Naive B cell (primary cell): ENCODE measurements at regions not wholly inside any gene's neighbourhood (a gene's known extent, or its start where the extent isn't known, plus 50 kb on each side); places are given as distances from the start of the nearest gene placed in this dataset.
"Not testable (repeated sequence)": the region's sequence is repeated elsewhere in the genome, so short reads cannot be mapped to it uniquely, and the experiment has no call there.

Experiments
- ATAC-seq, 2 donors: fragments of 150-1000 bp; cut with Tn5 transposase; 2 replicates each; pipeline ENCODE4 v1.10.0; 2021; ENCODE audit warnings: low read depth in 2 of 2, mild to moderate bottlenecking in 2 of 2, moderate library complexity in 2 of 2
- DNase-seq: peaks from one replicate; pipeline ENCODE4 v3.0.0; 2022
- H3K27ac Mint-ChIP-seq, 6 donors: one replicate each; pipeline ENCODE4 v1.8.0; 2020 to 2022; ENCODE audit warnings: mild to moderate bottlenecking in 6 of 6, mixed read lengths in 6 of 6, moderate library complexity in 5 of 6, inconsistent platforms in 2 of 6
- H3K27me3 Mint-ChIP-seq, 3 donors: one replicate each; pipeline ENCODE4 v1.8.0; 2021 to 2022; ENCODE audit warnings: mixed read lengths in 3 of 3, mild to moderate bottlenecking in 1 of 3
- H3K36me3 Mint-ChIP-seq, 2 donors: one replicate each; pipeline ENCODE4 v1.8.0; 2020 to 2022; ENCODE audit warnings: mixed read lengths in 2 of 2, inconsistent platforms in 1 of 2, mild to moderate bottlenecking in 1 of 2
- H3K4me1 Mint-ChIP-seq, 3 donors: one replicate each; pipeline ENCODE4 v1.8.0; 2020 to 2022; ENCODE audit warnings: mixed read lengths in 3 of 3, inconsistent platforms in 1 of 3, mild to moderate bottlenecking in 1 of 3, moderate library complexity in 1 of 3
- H3K4me3 Mint-ChIP-seq, 8 donors: one replicate each; pipeline ENCODE4 v1.8.0; 2020 to 2022; ENCODE audit warnings: mild to moderate bottlenecking in 8 of 8, mixed read lengths in 8 of 8, moderate library complexity in 8 of 8, inconsistent platforms in 2 of 8
- H3K9me3 Mint-ChIP-seq, 7 donors: one replicate each; pipeline ENCODE4 v1.8.0; 2020 to 2022; ENCODE audit warnings: mixed read lengths in 7 of 7, mild to moderate bottlenecking in 5 of 7, inconsistent platforms in 2 of 7, moderate library complexity in 1 of 7

DNA sequence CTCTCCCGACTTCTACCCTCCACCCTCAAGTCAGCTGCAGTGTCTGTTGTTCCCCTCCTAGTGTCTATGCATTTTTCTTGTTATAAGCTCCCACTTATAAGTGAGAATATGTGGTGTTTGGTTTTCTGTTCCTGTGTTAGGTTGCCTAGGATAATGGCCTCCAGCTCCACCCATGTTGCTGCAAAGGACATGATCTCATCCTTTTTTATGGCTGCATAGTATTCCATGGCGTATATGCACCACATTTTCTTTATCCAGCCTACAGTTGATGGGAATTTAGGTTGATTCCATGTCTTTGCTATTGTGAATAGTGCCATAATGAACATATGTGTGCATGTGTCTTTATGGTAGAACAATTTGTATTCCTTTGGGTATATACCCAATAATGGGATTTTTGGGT is 80.7 kb downstream of the SPTSSA start:
- H3K9me3 Mint-ChIP-seq, ATAC-seq, H3K4me3 Mint-ChIP-seq, H3K27ac Mint-ChIP-seq, H3K27me3 Mint-ChIP-seq, H3K36me3 Mint-ChIP-seq, H3K4me1 Mint-ChIP-seq, DNase-seq: not testable (repeated sequence)

- H3K9me3 Mint-ChIP-seq: peaks cover 0 to 9% (median 0%) of the 10 kb centered on the region in 7 donors
- DNase-seq (no peak), ATAC-seq (no peak)
- no peak overlapping the region for H3K27ac Mint-ChIP-seq
- H3K4me3 Mint-ChIP-seq: no peak overlapping the region
- H3K27me3 Mint-ChIP-seq: peaks cover under 1 to 9% (median 7%) of the 10 kb centered on the region in 3 donors
- H3K4me1 Mint-ChIP-seq: no peaks in the 10 kb centered on the region
- H3K36me3 Mint-ChIP-seq: no peaks in the 10 kb centered on the region
These were observed 81.6 kb downstream of the SPTSSA start for GRCh38 chr14:34380471-34380845.

- no peak for DNase-seq
- peaks cover 0 to 9% (median 0%) of the 10 kb centered on the region in 7 donors for H3K9me3 Mint-ChIP-seq
These were observed 82.1 kb downstream of the SPTSSA start for GRCh38 chr14:34379816-34380470.

GRCh38 chr14:34376649-34377267 is 85.3 kb downstream of the SPTSSA start:
- no peak for DNase-seq
- Mint-ChIP-seq H3K9me3 (peaks cover 0 to 3% (median 0%) of the 10 kb centered on the region in 7 donors), H3K4me1 (no peaks in the 10 kb centered on the region), H3K27ac (no peak overlapping the region), H3K27me3 (no peaks in the 10 kb centered on the region), H3K36me3 (no peaks in the 10 kb centered on the region), H3K4me3 (no peak overlapping the region)
- no peak for ATAC-seq

More at GRCh38 chr14:34379816-34380470, 82.1 kb downstream of the SPTSSA start:
- no peaks in the 10 kb centered on the region for H3K4me1 Mint-ChIP-seq
- no peak overlapping the region for H3K4me3 Mint-ChIP-seq
- H3K27ac Mint-ChIP-seq: no peak overlapping the region
- ATAC-seq: no peak
- H3K36me3 Mint-ChIP-seq: no peaks in the 10 kb centered on the region
- peaks cover 0 to 8% (median 6%) of the 10 kb centered on the region in 3 donors for H3K27me3 Mint-ChIP-seq

DNA sequence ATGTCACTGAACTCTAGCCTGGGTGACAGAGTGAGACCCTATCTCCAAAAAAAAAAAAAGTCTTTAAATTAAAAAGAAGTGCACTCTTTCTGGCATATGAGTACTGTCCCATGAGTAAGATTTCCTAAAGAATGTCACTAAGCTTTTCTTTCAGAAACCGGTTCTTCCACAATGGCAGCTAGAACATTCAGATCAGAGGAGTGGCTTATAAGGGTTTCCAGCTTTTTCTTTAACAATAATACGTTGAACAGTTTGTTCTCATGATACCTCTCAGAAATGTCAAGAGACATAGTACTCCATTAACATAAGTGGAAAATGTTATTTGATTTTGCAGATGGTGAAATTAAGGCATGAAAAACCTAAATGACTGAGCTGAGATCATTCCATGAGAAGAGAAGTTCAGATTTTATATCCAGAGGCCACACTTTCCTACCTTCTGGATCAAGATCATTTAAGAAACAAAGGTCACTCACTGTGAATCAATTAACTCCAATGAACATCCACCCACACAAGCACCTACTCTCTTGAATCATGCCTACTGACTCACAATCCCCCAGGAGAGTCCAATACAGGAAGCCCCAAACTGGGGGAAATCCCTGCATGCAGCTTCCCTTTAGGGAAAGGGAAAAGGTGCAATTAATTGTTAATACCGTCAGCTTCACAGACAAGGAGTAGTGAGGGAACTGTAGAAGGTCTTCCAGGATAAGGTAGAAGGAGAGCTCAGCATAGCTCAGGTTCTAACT is 86.9 kb downstream of the SPTSSA start:
- Mint-ChIP-seq H3K27me3 (no peaks in the 10 kb centered on the region), H3K27ac (no peak overlapping the region)
- DNase-seq: no peak

GRCh38 chr14:34373191-34373590 is 88.8 kb downstream of the SPTSSA start:
- no peak overlapping the region for H3K27ac Mint-ChIP-seq
- H3K36me3 Mint-ChIP-seq: no peaks in the 10 kb centered on the region
- H3K27me3 Mint-ChIP-seq: peaks cover 0 to 4% (median 0%) of the 10 kb centered on the region in 3 donors
- H3K9me3 Mint-ChIP-seq: no peaks in the 10 kb centered on the region
- ATAC-seq (no peak), DNase-seq (no peak)
- no peaks in the 10 kb centered on the region for H3K4me1 Mint-ChIP-seq
- no peak overlapping the region for H3K4me3 Mint-ChIP-seq

More for the DNA sequence above, 86.9 kb downstream of the SPTSSA start:
- Mint-ChIP-seq H3K4me3 (no peak overlapping the region), H3K4me1 (no peaks in the 10 kb centered on the region), H3K9me3 (no peaks in the 10 kb centered on the region), H3K36me3 (no peaks in the 10 kb centered on the region)
- ATAC-seq: no peak

DNA sequence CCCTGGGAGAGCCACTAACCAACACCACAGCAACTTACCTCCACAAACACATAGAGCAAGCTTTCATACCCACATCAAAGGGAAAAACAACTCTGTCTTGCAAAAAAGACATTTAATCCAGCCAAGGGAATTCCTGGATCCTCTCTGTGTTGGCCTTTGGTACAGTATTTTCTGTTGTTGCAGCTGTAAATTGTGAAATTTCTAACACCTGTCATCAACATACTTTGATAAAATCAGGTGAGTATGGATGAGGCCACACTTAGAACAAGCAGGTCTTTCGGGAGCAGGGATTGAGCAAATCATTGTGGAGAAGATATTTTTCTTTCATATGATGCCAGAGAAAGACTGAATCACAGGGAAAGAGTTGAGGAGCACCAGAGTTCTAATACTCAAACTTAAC is 89.3 kb downstream of the SPTSSA start:
- no peak overlapping the region for H3K27ac Mint-ChIP-seq
- H3K27me3 Mint-ChIP-seq: peaks cover 0 to 4% (median 1%) of the 10 kb centered on the region in 3 donors
- no peak for DNase-seq
- H3K9me3 Mint-ChIP-seq: no peaks in the 10 kb centered on the region
- no peak for ATAC-seq
- no peaks in the 10 kb centered on the region for H3K4me1 Mint-ChIP-seq
- H3K36me3 Mint-ChIP-seq: no peaks in the 10 kb centered on the region
- no peak overlapping the region for H3K4me3 Mint-ChIP-seq

GRCh38 chr14:34369648-34370030 is 92.4 kb downstream of the SPTSSA start:
- ATAC-seq: no peak
- Mint-ChIP-seq H3K27ac (no peak overlapping the region), H3K36me3 (no peaks in the 10 kb centered on the region), H3K4me1 (no peaks in the 10 kb centered on the region), H3K27me3 (peaks cover 7 to 16% (median 11%) of the 10 kb centered on the region in 3 donors), H3K4me3 (no peak overlapping the region), H3K9me3 (no peaks in the 10 kb centered on the region)
- no peak for DNase-seq

GRCh38 chr14:34368971-34369647 is 92.9 kb downstream of the SPTSSA start:
- peaks cover 10 to 20% (median 15%) of the 10 kb centered on the region in 3 donors for H3K27me3 Mint-ChIP-seq
- ATAC-seq: no peak
- no peaks in the 10 kb centered on the region for H3K36me3 Mint-ChIP-seq
- H3K4me3 Mint-ChIP-seq: no peak overlapping the region
- H3K4me1 Mint-ChIP-seq: no peaks in the 10 kb centered on the region
- H3K27ac Mint-ChIP-seq: no peak overlapping the region
- DNase-seq: no peak
- no peaks in the 10 kb centered on the region for H3K9me3 Mint-ChIP-seq

- DNase-seq (no peak), ATAC-seq (no peak)
- no peak overlapping the region for H3K4me3 Mint-ChIP-seq
- no peaks in the 10 kb centered on the region for H3K4me1 Mint-ChIP-seq
- no peaks in the 10 kb centered on the region for H3K9me3 Mint-ChIP-seq
- H3K36me3 Mint-ChIP-seq: no peaks in the 10 kb centered on the region
- H3K27me3 Mint-ChIP-seq: peaks cover 18 to 28% (median 21%) of the 10 kb centered on the region in 3 donors
- peak overlapping the region in 1 of 6 donors; percentile 9 for H3K27ac Mint-ChIP-seq
These were observed 93.7 kb downstream of the SPTSSA start for GRCh38 chr14:34368115-34368970.

GRCh38 chr14:34365309-34365915 is 96.6 kb downstream of the SPTSSA start:
- Mint-ChIP-seq H3K27me3 (peaks cover 28 to 34% (median 28%) of the 10 kb centered on the region in 3 donors), H3K36me3 (no peaks in the 10 kb centered on the region), H3K4me3 (no peak overlapping the region), H3K4me1 (no peaks in the 10 kb centered on the region), H3K9me3 (no peaks in the 10 kb centered on the region), H3K27ac (no peak overlapping the region)
- no peak for DNase-seq
- no peak for ATAC-seq

DNA sequence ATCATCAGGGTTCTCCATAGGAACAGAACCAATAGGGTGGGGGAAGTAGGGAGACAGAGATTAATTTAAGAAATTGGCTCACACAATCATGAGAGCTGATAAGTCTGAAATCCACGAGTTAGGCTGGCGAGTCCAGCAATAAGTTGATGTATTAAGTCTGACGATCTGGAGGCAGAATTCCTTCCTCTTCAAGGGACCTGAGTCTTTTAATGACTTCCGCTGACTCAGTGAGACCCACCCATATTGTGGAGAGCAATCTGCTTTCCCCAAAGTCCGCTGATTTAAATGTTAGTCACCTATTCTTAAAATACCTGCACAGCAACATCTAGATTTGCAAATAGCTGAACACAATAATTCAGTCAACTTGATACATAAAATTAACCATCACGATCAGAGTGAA is 97.8 kb downstream of the SPTSSA start:
- Mint-ChIP-seq H3K4me1 (no peaks in the 10 kb centered on the region), H3K36me3 (no peaks in the 10 kb centered on the region), H3K9me3 (no peaks in the 10 kb centered on the region), H3K27ac (no peak overlapping the region), H3K27me3 (peaks cover 24 to 34% (median 28%) of the 10 kb centered on the region in 3 donors), H3K4me3 (no peak overlapping the region)
- no peak for DNase-seq
- ATAC-seq: no peak
